ENCODE measurements at regions not wholly inside any gene's neighbourhood (a gene's known extent, or its start where the extent isn't known, plus 50 kb on each side); places are given as distances from the start of the nearest gene placed in this dataset.
A peak's percentile ranks its signal among the peaks of the same experiment; 100 is the strongest.

GRCh38 chr10:132115732-132116131 is 50.0 kb downstream of the JAKMIP3 start:
- Histone ChIP-seq H3K4me1 (ENCODE audit: control insufficient read depth in 1 of 2, extremely low read depth in 1 of 2, insufficient read depth in 2 of 2, low read length in 2 of 2) (no peaks in the 10 kb centered on the region), H3K36me3 (ENCODE audit: control insufficient read depth in 2 of 2, extremely low read depth in 1 of 2, insufficient read depth in 1 of 2, low read length in 1 of 2) (no peaks in the 10 kb centered on the region), H3K27me3 (replicated peaks in 1 of 2; ENCODE audit: control insufficient read depth in 2 of 2, extremely low read depth in 1 of 2, insufficient read depth in 2 of 2, low read length in 1 of 2) (peaks cover 0 to 12% of the 10 kb centered on the region in 2 experiments), H3K27ac (ENCODE audit: low read length) (no peak overlapping the region), H3K9me3 (no peaks in the 10 kb centered on the region), H3K4me3 (ENCODE audit: control insufficient read depth in 1 of 2, extremely low read depth in 1 of 2, low read length in 1 of 2) (no peak overlapping the region)
- DNase-seq (peak in 1 of 35 experiments; percentile 1), ATAC-seq (replicated peaks in 1 of 4) (no peak)
- Mint-ChIP-seq H3K27ac (no peak overlapping the region), H3K27me3 (peaks cover 0 to 2% of the 10 kb centered on the region in 2 donors), H3K9me3 (no peaks in the 10 kb centered on the region), H3K4me1 (no peaks in the 10 kb centered on the region), H3K36me3 (no peaks in the 10 kb centered on the region), H3K4me3 (no peak overlapping the region)
- ChIA-PET CTCF (no interaction called here), POLR2A (no interaction called here)
- 84% methylated on average over 10 of the region's 16 CpGs for WGBS (ENCODE audit: insufficient coverage)

DNA sequence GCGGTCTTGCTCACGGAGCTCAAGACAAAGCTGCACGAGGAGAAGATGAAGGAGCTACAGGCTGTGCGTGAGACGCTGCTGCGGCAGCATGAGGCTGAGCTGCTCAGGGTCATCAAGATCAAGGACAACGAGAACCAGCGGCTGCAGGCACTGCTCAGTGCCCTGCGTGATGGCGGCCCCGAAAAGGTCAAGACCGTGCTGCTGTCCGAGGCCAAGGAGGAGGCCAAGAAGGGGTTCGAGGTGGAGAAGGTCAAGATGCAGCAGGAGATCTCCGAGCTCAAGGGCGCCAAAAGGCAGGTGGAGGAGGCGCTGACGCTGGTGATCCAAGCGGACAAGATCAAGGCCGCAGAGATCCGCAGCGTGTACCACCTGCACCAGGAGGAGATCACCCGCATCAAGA is 51.4 kb downstream of the JAKMIP3 start:
- 92% methylated on average over 23 of the region's 23 CpGs for WGBS (ENCODE audit: insufficient coverage)
- Mint-ChIP-seq H3K36me3 (no peaks in the 10 kb centered on the region), H3K27ac (no peak overlapping the region), H3K4me3 (no peak overlapping the region), H3K4me1 (no peaks in the 10 kb centered on the region), H3K27me3 (peaks cover 0 to 3% of the 10 kb centered on the region in 2 donors), H3K9me3 (no peaks in the 10 kb centered on the region)
- no peaks in the 10 kb centered on the region for H3K9me3 ChIP-seq
- ChIA-PET POLR2A (no interaction called here), CTCF (no interaction called here)
- peaks cover 0 to 18% of the 10 kb centered on the region in 2 experiments for H3K27me3 ChIP-seq (replicated peaks in 1 of 2; ENCODE audit: control insufficient read depth in 2 of 2, extremely low read depth in 1 of 2, insufficient read depth in 2 of 2, low read length in 1 of 2)
- H3K27ac ChIP-seq (ENCODE audit: low read length): no peak overlapping the region
- DNase-seq: no peak
- H3K4me3 ChIP-seq (ENCODE audit: control insufficient read depth in 1 of 2, extremely low read depth in 1 of 2, low read length in 1 of 2): no peak overlapping the region
- no peaks in the 10 kb centered on the region for H3K36me3 ChIP-seq (ENCODE audit: control insufficient read depth in 2 of 2, extremely low read depth in 1 of 2, insufficient read depth in 1 of 2, low read length in 1 of 2)
- ATAC-seq (replicated peaks in 1 of 4): no peak
- H3K4me1 ChIP-seq (ENCODE audit: control insufficient read depth in 1 of 2, extremely low read depth in 1 of 2, insufficient read depth in 2 of 2, low read length in 2 of 2): no peaks in the 10 kb centered on the region

DNA sequence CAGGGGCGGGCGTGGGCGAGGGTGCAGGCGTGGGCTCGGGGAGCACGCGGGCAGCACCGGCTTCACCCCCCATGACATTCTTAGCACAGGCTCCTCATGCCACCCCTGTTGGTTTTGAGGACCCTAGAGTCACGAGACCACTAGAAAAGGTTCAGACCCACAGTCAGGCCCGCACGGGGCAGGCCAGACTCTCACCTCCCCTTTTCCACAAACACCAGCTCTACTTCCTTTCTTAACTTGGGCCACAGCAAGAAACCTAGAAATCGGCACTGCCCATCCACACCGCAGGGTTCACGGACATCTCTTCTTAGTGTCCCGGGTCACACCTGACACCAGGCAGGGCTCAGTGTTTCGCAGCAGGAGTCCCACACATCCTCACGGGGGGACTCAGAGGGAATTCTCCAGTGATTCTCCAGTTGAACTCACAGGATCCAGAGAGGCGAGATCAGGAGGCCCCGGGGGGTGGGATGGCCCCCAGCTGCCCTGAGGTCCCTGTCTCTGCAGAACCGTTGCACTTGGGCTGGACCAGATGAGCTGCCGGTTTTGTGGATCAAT is 52.0 kb downstream of the JAKMIP3 start:
- Mint-ChIP-seq H3K4me3 (no peak overlapping the region), H3K27ac (no peak overlapping the region), H3K27me3 (peaks cover 0 to 3% of the 10 kb centered on the region in 2 donors), H3K9me3 (no peaks in the 10 kb centered on the region), H3K4me1 (no peaks in the 10 kb centered on the region), H3K36me3 (no peaks in the 10 kb centered on the region)
- no peaks in the 10 kb centered on the region for H3K36me3 ChIP-seq (ENCODE audit: control insufficient read depth in 2 of 2, extremely low read depth in 1 of 2, insufficient read depth in 1 of 2, low read length in 1 of 2)
- no peak overlapping the region for H3K4me3 ChIP-seq (ENCODE audit: control insufficient read depth in 1 of 2, extremely low read depth in 1 of 2, low read length in 1 of 2)
- ChIA-PET CTCF (no interaction called here), POLR2A (no interaction called here)
- ATAC-seq (replicated peaks in 1 of 4) (no peak), DNase-seq (no peak)
- H3K4me1 ChIP-seq (ENCODE audit: control insufficient read depth in 1 of 2, extremely low read depth in 1 of 2, insufficient read depth in 2 of 2, low read length in 2 of 2): no peaks in the 10 kb centered on the region
- H3K9me3 ChIP-seq: no peaks in the 10 kb centered on the region
- H3K27ac ChIP-seq (ENCODE audit: low read length): no peak overlapping the region
- H3K27me3 ChIP-seq (replicated peaks in 1 of 2; ENCODE audit: control insufficient read depth in 2 of 2, extremely low read depth in 1 of 2, insufficient read depth in 2 of 2, low read length in 1 of 2): peaks cover 0 to 24% of the 10 kb centered on the region in 2 experiments
- 87% methylated on average over 17 of the region's 21 CpGs for WGBS (ENCODE audit: insufficient coverage)

DNA sequence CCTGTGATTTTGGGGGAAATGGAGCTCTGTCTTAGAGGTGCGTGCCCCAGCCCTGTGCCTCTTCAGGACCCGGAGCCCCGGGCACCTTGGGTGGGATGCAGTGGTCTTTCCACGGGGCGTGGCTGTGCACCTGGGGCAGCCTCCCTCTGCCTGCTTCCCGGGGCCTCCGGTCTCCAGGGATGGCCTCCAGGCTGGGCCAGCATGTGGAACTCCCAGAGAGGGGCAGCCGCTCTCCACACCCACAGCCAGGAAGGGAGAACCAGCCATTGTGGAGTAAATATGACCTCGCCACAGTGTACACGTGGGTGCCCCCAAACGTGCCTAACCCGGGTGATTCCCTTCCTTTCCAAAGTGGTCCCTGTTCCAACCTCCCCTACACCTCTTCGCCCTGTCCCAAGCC is 52.6 kb downstream of the JAKMIP3 start:
- Histone ChIP-seq H3K27ac (ENCODE audit: low read length) (no peak overlapping the region), H3K27me3 (replicated peaks in 1 of 2; ENCODE audit: control insufficient read depth in 2 of 2, extremely low read depth in 1 of 2, insufficient read depth in 2 of 2, low read length in 1 of 2) (peaks cover 0 to 26% of the 10 kb centered on the region in 2 experiments), H3K36me3 (ENCODE audit: control insufficient read depth in 2 of 2, extremely low read depth in 1 of 2, insufficient read depth in 1 of 2, low read length in 1 of 2) (no peaks in the 10 kb centered on the region), H3K9me3 (no peaks in the 10 kb centered on the region), H3K4me1 (ENCODE audit: control insufficient read depth in 1 of 2, extremely low read depth in 1 of 2, insufficient read depth in 2 of 2, low read length in 2 of 2) (no peaks in the 10 kb centered on the region), H3K4me3 (ENCODE audit: control insufficient read depth in 1 of 2, extremely low read depth in 1 of 2, low read length in 1 of 2) (no peak overlapping the region)
- no peaks in the 10 kb centered on the region for H3K36me3 Mint-ChIP-seq
- H3K27ac Mint-ChIP-seq: no peak overlapping the region
- H3K4me3 Mint-ChIP-seq: no peak overlapping the region
- no peaks in the 10 kb centered on the region for H3K4me1 Mint-ChIP-seq
- DNase-seq: no peak
- ChIA-PET CTCF (no interaction called here), POLR2A (no interaction called here)
- ATAC-seq (replicated peaks in 1 of 4): no peak
- H3K9me3 Mint-ChIP-seq: no peaks in the 10 kb centered on the region
- WGBS (ENCODE audit: insufficient coverage): 82% methylated on average over 11 of the region's 13 CpGs
- peaks cover 0 to 3% of the 10 kb centered on the region in 2 donors for H3K27me3 Mint-ChIP-seq

DNA sequence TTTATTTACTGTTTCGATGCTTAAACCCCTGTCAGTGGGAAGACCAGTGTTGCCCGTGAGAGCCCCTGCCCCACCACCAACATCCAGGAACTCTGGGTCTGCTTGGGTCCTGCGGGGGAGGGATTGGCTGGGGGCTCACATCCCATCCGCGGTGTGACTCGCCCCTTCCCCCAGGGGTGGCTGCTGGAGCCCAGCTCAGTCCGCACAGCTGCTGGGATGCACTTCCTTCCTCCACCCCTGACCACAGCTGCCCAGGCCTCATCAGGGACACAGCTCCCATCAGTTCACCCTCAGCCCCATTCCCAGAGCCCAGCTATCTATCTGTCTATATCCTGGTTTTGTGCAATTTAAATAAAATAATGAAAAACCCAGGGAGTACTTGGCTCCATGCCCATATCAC is 54.5 kb downstream of the JAKMIP3 start:
- POLR2A ChIA-PET: no interaction called here
- no peaks in the 10 kb centered on the region for H3K4me1 ChIP-seq (ENCODE audit: control insufficient read depth in 1 of 2, extremely low read depth in 1 of 2, insufficient read depth in 2 of 2, low read length in 2 of 2)
- no peaks in the 10 kb centered on the region for H3K9me3 ChIP-seq
- H3K36me3 ChIP-seq (ENCODE audit: control insufficient read depth in 2 of 2, extremely low read depth in 1 of 2, insufficient read depth in 1 of 2, low read length in 1 of 2): no peaks in the 10 kb centered on the region
- Mint-ChIP-seq H3K36me3 (no peaks in the 10 kb centered on the region), H3K9me3 (no peaks in the 10 kb centered on the region), H3K27ac (no peak overlapping the region), H3K4me3 (no peak overlapping the region), H3K27me3 (peaks cover 0 to 4% of the 10 kb centered on the region in 2 donors), H3K4me1 (no peaks in the 10 kb centered on the region)
- H3K27ac ChIP-seq (ENCODE audit: low read length): no peak overlapping the region
- DNase-seq (no peak), ATAC-seq (replicated peaks in 1 of 4) (no peak)
- no peak overlapping the region for H3K4me3 ChIP-seq (ENCODE audit: control insufficient read depth in 1 of 2, extremely low read depth in 1 of 2, low read length in 1 of 2)
- CTCF ChIA-PET: no interaction called here
- WGBS (ENCODE audit: insufficient coverage): 62% methylated on average over 5 of the region's 7 CpGs
- H3K27me3 ChIP-seq (replicated peaks in 1 of 2; ENCODE audit: control insufficient read depth in 2 of 2, extremely low read depth in 1 of 2, insufficient read depth in 2 of 2, low read length in 1 of 2): peaks cover 0 to 29% of the 10 kb centered on the region in 2 experiments

GRCh38 chr10:132120734-132121510 is 55.2 kb downstream of the JAKMIP3 start:
- 82% methylated on average over 24 of the region's 25 CpGs for WGBS (ENCODE audit: insufficient coverage)
- Mint-ChIP-seq H3K27ac (no peak overlapping the region), H3K36me3 (no peaks in the 10 kb centered on the region), H3K27me3 (peaks cover 0 to 4% of the 10 kb centered on the region in 2 donors), H3K4me3 (no peak overlapping the region), H3K9me3 (no peaks in the 10 kb centered on the region), H3K4me1 (no peaks in the 10 kb centered on the region)
- Histone ChIP-seq H3K36me3 (ENCODE audit: control insufficient read depth in 2 of 2, extremely low read depth in 1 of 2, insufficient read depth in 1 of 2, low read length in 1 of 2) (no peaks in the 10 kb centered on the region), H3K4me3 (ENCODE audit: control insufficient read depth in 1 of 2, extremely low read depth in 1 of 2, low read length in 1 of 2) (no peak overlapping the region), H3K9me3 (no peaks in the 10 kb centered on the region), H3K4me1 (ENCODE audit: control insufficient read depth in 1 of 2, extremely low read depth in 1 of 2, insufficient read depth in 2 of 2, low read length in 2 of 2) (no peaks in the 10 kb centered on the region), H3K27ac (ENCODE audit: low read length) (no peak overlapping the region), H3K27me3 (replicated peaks in 1 of 2; ENCODE audit: control insufficient read depth in 2 of 2, extremely low read depth in 1 of 2, insufficient read depth in 2 of 2, low read length in 1 of 2) (peaks cover 0 to 29% of the 10 kb centered on the region in 2 experiments)
- ATAC-seq (replicated peaks in 1 of 4) (no peak), DNase-seq (no peak)
- CTCF ChIA-PET: no interaction called here
- POLR2A ChIA-PET: no interaction called here
